ENCODE measurements at regions not wholly inside any gene's neighbourhood (a gene's known extent, or its start where the extent isn't known, plus 50 kb on each side); places are given as distances from the start of the nearest gene placed in this dataset.

DNA sequence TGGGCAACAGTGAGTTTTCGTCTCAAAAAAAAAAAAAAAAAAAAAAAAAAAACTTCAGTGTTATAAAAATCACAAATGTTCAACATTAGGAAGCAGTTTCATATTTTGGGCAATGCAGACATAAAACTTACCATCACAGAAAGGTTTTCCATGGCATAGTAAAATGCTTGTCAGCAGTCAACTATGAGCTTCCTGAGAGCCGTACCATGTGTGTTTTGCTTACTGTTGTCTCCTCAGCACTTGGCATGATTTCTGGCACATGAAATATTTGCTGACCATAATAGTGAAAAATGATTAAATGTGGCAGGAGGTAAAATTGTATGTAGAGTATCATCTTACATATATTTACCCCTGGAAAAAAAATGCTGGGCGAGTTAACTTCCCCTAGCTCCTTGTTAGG, 237.5 kb upstream of the SLC35B3 start:
- DNase-seq, result no peak

- no peak for DNase-seq
Measured at GRCh38 chr6:8670792-8671191, 235.4 kb upstream of the SLC35B3 start.

DNA sequence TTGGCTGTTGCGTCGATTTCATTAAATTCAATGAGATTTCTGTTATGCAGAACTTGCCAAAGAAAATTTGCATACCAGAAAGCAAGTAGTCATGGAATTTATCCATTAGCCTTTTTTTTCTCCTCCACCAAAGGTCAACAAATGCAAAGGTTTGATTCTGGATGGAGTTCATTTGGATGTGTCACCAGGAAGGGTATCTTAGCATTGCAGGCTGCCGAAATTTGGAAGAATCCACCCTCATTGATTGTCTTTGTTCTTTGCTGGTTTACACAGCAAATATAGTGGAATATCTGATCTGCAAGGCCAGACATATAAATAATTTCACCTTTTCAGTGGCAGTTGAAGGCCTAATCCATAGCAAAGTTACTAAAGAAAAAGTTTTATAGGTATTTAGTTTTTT, 229.4 kb upstream of the SLC35B3 start:
- DNase-seq, result no peak

GRCh38 chr6:8664070-8664469, 228.7 kb upstream of the SLC35B3 start:
- DNase-seq, result no peak

DNA sequence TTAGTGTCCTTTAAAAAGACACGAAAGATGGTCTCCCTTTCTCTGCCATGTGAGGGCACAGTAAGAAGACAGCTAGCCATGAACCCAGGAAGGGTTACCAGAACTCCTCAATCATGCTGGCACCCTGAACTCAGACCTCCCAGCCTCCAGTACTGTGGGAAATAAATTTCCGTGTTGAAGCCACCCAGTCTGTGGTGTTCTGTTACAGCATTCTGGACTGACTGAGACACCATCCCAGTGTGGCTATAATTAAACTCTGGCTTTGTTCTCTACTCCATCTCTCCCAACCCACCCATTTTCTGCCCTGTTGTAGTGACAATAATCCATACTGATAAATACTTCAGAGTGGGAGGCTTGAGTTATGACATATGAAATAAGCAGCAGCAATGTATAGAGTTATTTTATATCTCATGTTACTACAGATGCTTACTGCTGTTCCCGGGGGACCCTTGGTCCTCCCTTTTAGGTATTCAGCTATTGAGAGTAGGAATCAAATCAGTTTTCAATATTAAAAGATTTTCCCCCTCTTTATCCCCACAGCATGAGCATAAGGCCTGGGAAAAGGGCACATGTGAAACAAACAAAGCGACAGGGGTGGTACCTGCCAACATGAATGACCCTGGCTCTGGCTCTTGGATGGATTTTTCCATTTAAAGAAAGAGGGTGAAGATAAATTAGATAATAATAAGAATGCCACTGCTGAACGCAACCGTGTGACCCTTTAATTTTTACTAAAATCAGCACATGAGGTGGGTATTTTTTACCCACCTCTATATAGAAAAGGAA, 224.3 kb upstream of the SLC35B3 start:
- no peak for DNase-seq

DNA sequence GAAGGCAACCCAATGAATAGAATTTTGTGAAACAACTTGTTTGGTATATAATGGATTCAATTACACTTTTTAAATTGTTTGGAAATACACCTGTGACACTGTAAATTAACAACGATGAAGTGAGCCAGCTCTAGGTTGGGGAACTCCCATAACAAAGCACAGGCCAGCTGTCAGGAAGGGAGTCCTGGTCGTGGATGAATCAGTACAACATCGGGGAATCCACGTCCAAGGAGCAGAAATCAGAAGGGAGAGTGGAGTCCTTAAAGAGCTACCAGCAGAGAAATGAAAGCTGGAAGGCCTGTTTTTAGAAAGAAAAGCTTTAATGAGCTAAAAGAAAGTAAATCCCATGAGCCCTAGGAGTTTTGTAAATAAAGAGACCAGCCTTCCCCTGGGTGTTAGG, 223.1 kb upstream of the SLC35B3 start:
- DNase-seq, result no peak

- no peak for DNase-seq
Measured at GRCh38 chr6:8657522-8657921, 222.2 kb upstream of the SLC35B3 start.

DNA sequence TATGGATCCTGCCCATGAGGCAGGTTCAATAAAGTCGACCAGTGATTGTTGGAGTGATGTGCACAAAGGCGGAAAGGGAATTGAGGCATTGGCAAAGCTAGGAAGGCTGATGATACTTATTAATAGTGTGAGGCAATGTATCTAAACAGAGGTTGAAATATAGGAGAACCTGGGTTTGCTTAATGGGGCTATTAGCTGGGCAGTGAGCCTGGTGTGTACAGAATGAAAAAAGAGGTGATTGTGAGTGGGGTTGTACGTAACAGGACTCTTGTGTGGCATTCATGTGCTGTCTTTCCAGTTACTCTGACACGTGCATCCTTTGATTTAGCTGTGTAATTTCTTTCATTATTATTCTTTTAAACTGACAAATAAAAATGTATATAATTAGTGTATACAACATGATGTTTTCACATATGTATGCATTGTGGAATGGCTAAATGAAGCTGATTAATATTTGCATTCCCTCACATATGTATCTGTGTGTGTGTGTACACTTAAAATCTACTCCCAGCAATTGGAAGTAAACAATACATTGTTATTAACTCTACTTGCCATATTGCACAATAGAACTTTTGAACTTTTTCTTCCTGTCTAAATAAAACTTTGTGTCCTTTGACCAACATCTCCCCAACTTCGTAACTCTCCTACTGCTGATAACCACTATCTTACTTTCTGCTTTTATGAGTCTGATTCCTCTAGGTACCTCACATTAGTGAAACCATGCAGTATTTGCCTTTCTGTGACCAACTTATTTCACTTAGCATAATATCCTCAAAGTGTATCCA, 220.5 kb upstream of the SLC35B3 start:
- DNase-seq, result no peak

DNA sequence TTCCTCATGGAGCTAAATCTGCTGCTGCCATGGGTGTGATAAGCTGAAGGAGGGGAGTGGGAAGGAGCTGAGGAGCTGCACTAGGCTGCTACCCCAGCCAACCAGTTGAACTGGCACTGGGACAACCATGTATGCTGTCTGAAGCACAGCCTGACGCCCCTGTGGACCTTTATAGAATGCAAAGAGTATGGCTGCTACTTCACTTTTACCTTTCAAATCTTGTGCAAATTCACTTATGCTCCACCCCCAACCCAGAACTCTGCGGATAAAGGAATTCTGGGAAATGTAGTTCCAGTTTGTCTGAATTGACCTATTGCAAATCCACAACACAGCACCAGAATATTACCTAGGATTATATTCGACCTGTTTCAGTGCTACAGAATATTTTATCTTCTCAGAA, 217.4 kb upstream of the SLC35B3 start:
- DNase-seq, result no peak

- DNase-seq, result no peak
Measured at GRCh38 chr6:8651998-8652397, 216.7 kb upstream of the SLC35B3 start.

- DNase-seq, result no peak
Measured at GRCh38 chr6:8645212-8645611, 209.9 kb upstream of the SLC35B3 start.

DNA sequence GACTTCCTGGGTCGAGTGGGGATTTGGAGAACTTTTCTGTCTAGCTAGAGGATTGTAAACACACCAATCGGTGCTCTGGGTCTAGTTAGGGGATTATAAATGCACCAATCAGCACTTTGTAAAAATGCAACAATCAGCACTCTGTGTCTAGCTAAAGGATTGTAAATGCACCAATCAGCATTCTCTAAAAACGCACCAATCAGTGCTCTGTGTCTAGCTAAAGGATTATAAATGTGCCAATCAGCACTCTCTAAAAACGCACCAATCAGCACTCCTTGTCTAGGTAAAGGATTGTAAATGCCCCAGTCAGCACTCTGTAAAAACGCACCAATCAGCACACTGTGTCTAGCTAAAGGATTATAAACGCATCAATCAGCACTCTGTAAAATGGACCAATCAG, 209.0 kb upstream of the SLC35B3 start:
- DNase-seq, result no peak

DNA sequence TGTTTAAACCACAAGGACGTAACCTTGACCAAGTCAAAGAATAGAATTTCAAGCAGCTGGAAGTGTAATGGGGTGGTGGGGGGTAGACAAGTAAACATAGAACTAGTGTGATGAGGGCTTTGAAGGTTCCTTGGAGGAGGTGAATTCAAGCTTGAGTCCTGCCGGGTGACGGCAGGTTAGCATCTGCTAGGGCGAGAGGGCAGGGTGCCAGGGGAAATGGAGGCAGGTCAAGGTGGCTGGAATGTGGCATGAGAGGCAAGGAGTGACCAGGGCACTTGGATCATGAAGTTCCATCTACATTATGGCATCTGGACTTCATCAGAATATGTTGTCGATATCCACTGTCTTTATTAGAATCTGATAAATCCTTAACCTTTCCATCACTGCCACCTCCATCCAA, 207.5 kb upstream of the SLC35B3 start:
- no peak for DNase-seq

- no peak for DNase-seq
Measured at GRCh38 chr6:8642131-8642530, 206.8 kb upstream of the SLC35B3 start.

DNA sequence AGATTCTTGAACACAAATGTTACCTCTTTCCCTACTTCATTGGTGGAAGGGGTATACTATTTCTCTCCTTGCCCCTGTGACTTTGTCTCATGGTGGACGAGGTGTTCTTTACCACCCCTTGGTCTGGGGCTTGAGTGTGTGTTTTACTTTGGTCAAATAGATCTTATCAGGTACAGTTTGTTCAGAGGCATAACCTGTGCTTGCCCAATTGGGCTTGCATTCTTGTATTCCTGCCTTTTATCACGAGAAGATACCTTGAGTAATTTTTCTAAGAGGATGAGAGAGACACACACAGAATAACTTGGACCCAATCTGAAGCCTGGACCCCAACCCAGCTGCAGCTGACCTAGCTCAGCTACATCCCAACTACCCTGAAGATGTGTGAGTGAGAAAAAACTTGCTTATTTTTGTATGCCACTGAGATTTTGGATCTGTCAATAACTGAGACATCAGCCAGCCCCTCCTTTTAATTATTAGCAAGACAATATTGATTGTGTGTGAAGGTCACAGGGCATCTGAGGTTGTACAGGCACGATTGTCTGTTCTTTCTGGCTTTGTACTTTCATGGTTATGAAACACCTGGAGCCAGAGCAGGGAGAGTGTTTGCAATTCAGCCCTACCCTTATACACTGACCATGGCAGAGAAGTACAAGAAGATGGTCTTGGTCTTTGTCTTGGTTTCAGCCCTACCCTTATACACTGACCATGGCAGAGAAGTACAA, 204.7 kb upstream of the SLC35B3 start:
- no peak for DNase-seq

- DNase-seq, result no peak
Measured at GRCh38 chr6:8637896-8638597, 202.7 kb upstream of the SLC35B3 start.

- DNase-seq, result no peak
Measured at GRCh38 chr6:8633762-8634161, 198.4 kb upstream of the SLC35B3 start.

GRCh38 chr6:8628736-8629135, 193.4 kb upstream of the SLC35B3 start:
- no peak for DNase-seq

DNA sequence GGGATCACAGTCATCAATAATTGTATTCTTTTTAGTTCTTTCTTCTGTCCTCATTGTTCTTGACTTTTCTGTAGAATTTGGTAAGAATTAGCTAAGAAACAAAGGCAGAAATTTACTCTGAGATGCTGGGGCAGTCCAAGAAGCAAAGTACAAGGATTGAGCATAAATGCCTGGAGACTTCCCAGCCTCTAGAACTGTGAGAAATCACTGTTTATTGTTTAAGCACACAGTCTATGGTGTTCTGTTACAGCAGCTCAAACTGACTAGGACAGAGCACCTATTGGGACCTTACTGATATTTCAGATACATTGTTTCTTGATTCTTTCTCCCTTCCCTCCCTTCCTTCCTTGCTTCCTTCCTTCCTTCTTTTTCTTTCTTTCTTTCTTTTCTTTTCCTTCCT, 192.7 kb upstream of the SLC35B3 start:
- DNase-seq, result no peak

- no peak for DNase-seq
Measured at GRCh38 chr6:8627085-8627861, 191.9 kb upstream of the SLC35B3 start.

DNA sequence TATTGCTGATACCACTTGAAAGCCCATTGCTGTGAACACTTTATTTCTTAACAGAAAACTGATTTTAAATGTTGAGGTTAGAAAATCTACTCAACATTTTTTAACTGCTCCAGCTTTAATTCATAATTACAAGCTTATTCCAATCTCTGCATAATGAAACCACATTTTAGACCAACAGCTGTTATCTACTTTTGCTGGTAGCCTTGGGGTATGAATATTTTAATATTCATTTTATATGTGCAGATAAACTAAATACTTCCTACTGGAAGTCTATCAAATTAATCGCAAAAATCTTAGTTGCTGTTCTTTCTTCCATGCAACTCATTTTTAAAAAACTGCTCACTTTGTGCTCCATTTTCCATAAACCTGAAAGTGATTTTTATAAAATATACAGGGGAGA, 189.3 kb upstream of the SLC35B3 start:
- DNase-seq, result no peak

DNA sequence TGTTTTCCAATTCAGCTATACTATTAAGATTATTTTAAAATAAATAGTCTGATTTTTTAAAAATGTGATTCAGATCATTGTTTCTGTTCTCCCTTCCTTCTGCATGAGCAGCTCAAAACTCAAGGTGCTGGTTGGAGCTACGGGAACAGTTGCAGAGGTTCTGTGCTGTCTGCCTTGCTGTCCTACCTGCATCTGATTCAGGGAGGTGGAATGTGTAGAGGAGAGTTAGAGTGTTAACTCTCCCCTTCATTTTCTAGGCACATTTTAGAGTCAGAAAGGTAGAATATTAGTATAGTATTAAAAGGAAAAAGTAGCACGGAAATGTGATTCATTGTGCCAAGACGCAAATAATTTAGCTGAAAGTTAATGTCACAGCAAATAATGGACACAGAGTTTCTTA, 188.1 kb upstream of the SLC35B3 start:
- no peak for DNase-seq

Data from DMS153 (cell line).